ENCODE measurements at regions not wholly inside any gene's neighbourhood (a gene's known extent, or its start where the extent isn't known, plus 50 kb on each side); places are given as distances from the start of the nearest gene placed in this dataset.

- no peak for TF ChIP-seq CTCF (IDR thresholded peaks at IDR 0.05)
- no peak for TF ChIP-seq ZFX (IDR thresholded peaks at IDR 0.05; ENCODE audit: borderline replicate concordance)
These were observed 277.2 kb upstream of the TMEFF2 start for GRCh38 chr2:192471982-192472381.

All from 22Rv1 (cell line).